ENCODE measurements at regions not wholly inside any gene's neighbourhood (a gene's known extent, or its start where the extent isn't known, plus 50 kb on each side); places are given as distances from the start of the nearest gene placed in this dataset.

DNA sequence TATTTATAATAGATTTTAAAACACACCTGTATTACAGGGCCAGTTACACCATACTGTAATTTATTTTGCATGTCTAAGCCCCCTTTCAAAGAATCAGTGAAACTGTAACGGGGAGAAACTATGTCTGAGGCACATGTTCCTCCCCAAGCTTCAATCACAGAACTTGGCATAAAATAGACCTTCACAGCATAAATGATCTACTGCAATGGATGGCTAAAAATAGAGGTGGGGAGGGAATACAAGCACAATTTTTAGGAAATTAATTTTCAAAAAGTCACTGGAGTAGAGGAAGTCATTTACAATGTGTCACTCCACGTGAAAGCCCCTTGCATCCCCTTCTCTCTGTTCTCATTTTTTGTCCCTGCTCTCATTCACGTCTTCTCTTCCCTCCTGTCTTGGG, 385.2 kb downstream of the TNS3 start:
- ChIA-PET CTCF (no interaction called here), POLR2A (no interaction called here)
- TF ChIP-seq, protein P1, sequence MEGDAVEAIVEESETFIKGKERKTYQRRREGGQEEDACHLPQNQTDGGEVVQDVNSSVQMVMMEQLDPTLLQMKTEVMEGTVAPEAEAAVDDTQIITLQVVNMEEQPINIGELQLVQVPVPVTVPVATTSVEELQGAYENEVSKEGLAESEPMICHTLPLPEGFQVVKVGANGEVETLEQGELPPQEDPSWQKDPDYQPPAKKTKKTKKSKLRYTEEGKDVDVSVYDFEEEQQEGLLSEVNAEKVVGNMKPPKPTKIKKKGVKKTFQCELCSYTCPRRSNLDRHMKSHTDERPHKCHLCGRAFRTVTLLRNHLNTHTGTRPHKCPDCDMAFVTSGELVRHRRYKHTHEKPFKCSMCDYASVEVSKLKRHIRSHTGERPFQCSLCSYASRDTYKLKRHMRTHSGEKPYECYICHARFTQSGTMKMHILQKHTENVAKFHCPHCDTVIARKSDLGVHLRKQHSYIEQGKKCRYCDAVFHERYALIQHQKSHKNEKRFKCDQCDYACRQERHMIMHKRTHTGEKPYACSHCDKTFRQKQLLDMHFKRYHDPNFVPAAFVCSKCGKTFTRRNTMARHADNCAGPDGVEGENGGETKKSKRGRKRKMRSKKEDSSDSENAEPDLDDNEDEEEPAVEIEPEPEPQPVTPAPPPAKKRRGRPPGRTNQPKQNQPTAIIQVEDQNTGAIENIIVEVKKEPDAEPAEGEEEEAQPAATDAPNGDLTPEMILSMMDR (IDR thresholded peaks at IDR 0.05), result no peak
- Mint-ChIP-seq H3K9me3 (no peaks in the 10 kb centered on the region), H3K36me3 (ENCODE audit: low read depth) (no peaks in the 10 kb centered on the region), H3K4me3 (no peak overlapping the region), H3K27me3 (no peaks in the 10 kb centered on the region), H3K27ac (no peak overlapping the region), H3K4me1 (ENCODE audit: low read depth) (no peaks in the 10 kb centered on the region)
- ATAC-seq (no peak), DNase-seq (no peak)
- intact Hi-C loops (cut with micrococcal nuclease), result no loop called here

DNA sequence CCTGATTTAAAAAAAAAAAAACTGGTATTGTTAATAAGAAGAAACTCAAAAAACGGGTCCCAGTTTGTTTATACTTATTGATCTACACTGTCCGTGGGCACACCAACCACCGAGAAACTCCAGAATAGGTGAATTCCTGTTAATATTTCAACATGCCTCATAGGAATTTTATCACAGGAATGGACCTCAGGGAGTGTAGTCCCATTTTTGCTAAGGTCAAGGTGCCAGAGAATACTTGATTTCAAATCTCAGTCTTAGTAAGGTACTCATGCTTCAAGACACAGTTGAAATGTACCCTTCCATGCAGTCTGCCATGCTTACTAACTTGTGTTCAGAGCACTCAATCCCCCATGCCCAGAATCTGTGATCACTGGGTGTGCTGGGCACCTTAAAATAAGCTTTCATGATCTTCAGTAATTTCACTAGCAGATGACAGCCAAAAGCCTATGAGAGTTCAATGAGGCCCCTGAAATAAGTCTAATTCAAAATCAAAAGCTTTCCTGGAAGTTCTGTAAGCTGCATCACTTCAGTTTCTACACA, 385.7 kb downstream of the TNS3 start:
- H3K4me1 Mint-ChIP-seq (ENCODE audit: low read depth), result no peaks in the 10 kb centered on the region
- no peaks in the 10 kb centered on the region for H3K27me3 Mint-ChIP-seq
- CTCF ChIA-PET, result no interaction called here
- H3K4me3 Mint-ChIP-seq, result no peak overlapping the region
- no peaks in the 10 kb centered on the region for H3K9me3 Mint-ChIP-seq
- H3K27ac Mint-ChIP-seq, result no peak overlapping the region
- POLR2A ChIA-PET, result no interaction called here
- no peaks in the 10 kb centered on the region for H3K36me3 Mint-ChIP-seq (ENCODE audit: low read depth)
- TF ChIP-seq, protein P1 (IDR thresholded peaks at IDR 0.05), result no peak
- DNase-seq, result no peak
- intact Hi-C loops (cut with micrococcal nuclease), result no loop called here
- ATAC-seq, result no peak

DNA sequence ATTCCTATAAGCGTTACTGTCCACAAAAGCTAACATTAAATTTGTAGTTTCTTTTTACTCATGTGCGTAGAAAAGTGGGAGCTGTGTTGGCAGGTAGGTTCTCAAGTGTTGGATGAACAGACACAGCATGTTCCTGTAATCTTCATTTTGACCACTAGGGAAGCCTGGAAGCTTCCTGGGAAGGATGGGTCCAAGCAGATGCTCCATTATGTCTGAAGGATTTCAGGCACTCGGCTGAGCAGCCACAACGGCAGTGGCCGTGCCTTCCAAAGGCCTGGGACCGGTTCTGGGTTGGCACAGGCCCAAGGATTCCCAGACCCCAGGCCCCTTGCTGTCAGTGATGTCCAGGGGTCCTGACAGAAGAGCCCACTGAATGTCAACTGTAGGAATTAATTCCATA, 386.3 kb downstream of the TNS3 start:
- no peak for DNase-seq
- no peaks in the 10 kb centered on the region for H3K27me3 Mint-ChIP-seq
- no peak overlapping the region for H3K4me3 Mint-ChIP-seq
- no peak for ATAC-seq
- CTCF ChIA-PET, result no interaction called here
- H3K9me3 Mint-ChIP-seq, result no peaks in the 10 kb centered on the region
- TF ChIP-seq, protein P1 (IDR thresholded peaks at IDR 0.05), result no peak
- no peak overlapping the region for H3K27ac Mint-ChIP-seq
- no peaks in the 10 kb centered on the region for H3K4me1 Mint-ChIP-seq (ENCODE audit: low read depth)
- intact Hi-C loops (cut with micrococcal nuclease), result no loop called here
- POLR2A ChIA-PET, result no interaction called here
- no peaks in the 10 kb centered on the region for H3K36me3 Mint-ChIP-seq (ENCODE audit: low read depth)

DNA sequence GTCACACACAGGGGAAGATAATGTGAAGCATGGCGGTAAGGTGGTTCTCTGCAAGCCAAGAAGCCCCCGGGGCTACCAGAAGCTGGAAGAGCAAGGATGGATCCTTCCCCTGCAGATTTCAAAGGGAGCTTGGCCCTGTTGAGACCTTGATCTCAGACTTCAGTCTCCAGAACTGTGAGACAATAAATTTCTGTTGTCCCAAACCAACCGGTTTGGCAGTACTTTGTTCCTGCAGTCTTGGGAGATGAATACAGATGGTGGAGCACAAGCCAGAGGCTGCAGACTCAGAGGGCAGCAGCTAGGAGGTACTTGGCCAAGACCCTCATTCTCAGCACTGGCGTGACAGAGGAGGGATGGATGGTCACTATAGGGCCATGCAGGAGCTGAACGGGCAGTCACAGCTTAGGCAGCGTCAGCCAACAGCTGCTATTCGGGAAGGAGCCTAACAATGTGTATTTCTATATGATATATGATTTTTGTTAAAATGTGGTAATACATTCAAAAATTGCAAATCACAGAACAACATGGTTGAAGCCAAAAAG, 387.3 kb downstream of the TNS3 start:
- no peak for ATAC-seq
- CTCF ChIA-PET, result no interaction called here
- intact Hi-C loops (cut with micrococcal nuclease), result no loop called here
- H3K36me3 Mint-ChIP-seq (ENCODE audit: low read depth), result no peaks in the 10 kb centered on the region
- POLR2A ChIA-PET, result no interaction called here
- no peaks in the 10 kb centered on the region for H3K27me3 Mint-ChIP-seq
- H3K4me3 Mint-ChIP-seq, result no peak overlapping the region
- no peak for DNase-seq
- H3K9me3 Mint-ChIP-seq, result no peaks in the 10 kb centered on the region
- TF ChIP-seq, protein P1 (IDR thresholded peaks at IDR 0.05), result no peak
- no peaks in the 10 kb centered on the region for H3K4me1 Mint-ChIP-seq (ENCODE audit: low read depth)
- no peak overlapping the region for H3K27ac Mint-ChIP-seq

DNA sequence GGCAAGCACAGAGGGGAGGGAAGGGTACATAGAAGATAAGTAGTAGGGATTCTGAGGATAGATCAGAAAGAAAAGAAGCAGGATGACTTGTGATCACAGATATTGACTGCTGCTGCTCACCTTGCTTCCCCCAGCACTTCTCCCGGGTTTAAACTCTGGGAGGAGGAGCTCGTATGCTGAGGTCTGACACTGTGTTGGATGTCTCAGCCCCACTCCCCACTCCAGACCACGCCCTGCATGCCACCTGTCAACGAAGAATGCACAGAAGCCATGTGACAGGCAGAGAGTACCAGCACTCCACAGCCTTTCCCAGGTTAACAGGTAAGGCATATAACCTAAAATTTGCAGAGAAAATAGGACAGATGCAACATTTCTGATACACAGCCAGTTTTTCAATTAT, 388.9 kb downstream of the TNS3 start:
- Mint-ChIP-seq H3K27me3 (no peaks in the 10 kb centered on the region), H3K9me3 (no peaks in the 10 kb centered on the region), H3K4me3 (no peak overlapping the region), H3K36me3 (ENCODE audit: low read depth) (no peaks in the 10 kb centered on the region), H3K4me1 (ENCODE audit: low read depth) (no peaks in the 10 kb centered on the region), H3K27ac (no peak overlapping the region)
- intact Hi-C loops (cut with micrococcal nuclease), result no loop called here
- ATAC-seq (no peak), DNase-seq (no peak)
- ChIA-PET POLR2A (no interaction called here), CTCF (no interaction called here)
- TF ChIP-seq, protein P1 (IDR thresholded peaks at IDR 0.05), result no peak
